ENCODE measurements at regions not wholly inside any gene's neighbourhood (a gene's known extent, or its start where the extent isn't known, plus 50 kb on each side); places are given as distances from the start of the nearest gene placed in this dataset.

DNA sequence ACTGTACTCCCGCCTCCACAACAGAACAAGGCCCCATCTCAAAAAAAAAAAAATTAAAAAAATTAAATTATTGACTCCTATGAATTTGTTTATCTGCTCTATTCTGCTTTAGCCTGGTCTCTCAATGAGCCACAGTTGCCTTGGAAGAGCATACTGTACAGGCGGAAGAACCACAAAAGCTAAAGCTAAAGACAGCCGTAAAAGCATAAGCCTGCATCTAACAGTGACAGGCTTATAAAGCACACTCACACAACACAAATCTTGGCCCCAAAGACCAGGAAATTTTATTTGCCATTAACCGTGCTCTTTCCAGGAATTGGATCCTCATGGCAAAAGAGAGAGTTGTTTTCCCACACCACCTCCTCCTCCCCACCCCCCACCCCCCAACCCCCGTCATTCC, 53.5 kb upstream of the KLF3 start:
- TF ChIP-seq CTCF (IDR thresholded peaks at IDR 0.05; ENCODE audit: control extremely low read depth in 1 of 3, insufficient read depth in 1 of 3, low read depth in 1 of 3, low read length in 3 of 3) (no peak), RXRA (IDR thresholded peaks at IDR 0.05; ENCODE audit: insufficient read depth, low read depth, low read length) (no peak), CEBPB (IDR thresholded peaks at IDR 0.05; ENCODE audit: low read depth, low read length) (no peak), SP1 (IDR thresholded peaks at IDR 0.05; ENCODE audit: low read depth, low read length) (no peak), YY1 (IDR thresholded peaks at IDR 0.05; ENCODE audit: low read depth, low read length) (no peak), TAF1 (IDR thresholded peaks at IDR 0.05; ENCODE audit: low read depth, low read length) (no peak), POLR2AphosphoS5 (IDR thresholded peaks at IDR 0.05; ENCODE audit: low read depth, low read length) (no peak)
